Fibroblast of skin of left biceps (primary cell): ENCODE measurements at regions not wholly inside any gene's neighbourhood (a gene's known extent, or its start where the extent isn't known, plus 50 kb on each side); places are given as distances from the start of the nearest gene placed in this dataset.

Source experiments
- DNase-seq, 2 experiments: peaks; one replicate each; pipeline ENCODE4 v3.0.0-alpha.2; 2013; ENCODE audit warnings: low read depth in 2 of 2

GRCh38 chr3:18630295-18630694 is 205.2 kb upstream of the SATB1 start:
- no peak for DNase-seq

- DNase-seq, result no peak
These were observed 199.9 kb upstream of the SATB1 start for GRCh38 chr3:18625085-18625484.

DNA sequence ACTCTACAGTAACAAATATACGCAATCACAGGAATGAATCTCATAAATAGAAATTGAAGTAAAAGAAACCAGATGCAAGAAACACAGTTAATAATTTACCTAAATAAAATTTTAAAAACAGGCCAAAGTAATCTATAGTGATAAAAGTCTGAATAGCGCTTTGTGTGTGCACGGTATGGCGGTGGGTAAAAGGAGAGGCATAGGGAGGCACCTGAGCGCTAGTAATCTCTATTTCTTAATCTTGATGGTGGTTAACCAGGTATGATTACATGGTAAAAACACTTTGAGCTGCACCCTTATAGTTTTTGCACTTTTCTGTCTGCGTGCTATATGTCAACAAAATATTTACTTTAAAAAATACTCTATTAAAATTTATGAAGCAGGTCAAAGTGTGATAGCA is 198.1 kb upstream of the SATB1 start:
- no peak for DNase-seq

DNA sequence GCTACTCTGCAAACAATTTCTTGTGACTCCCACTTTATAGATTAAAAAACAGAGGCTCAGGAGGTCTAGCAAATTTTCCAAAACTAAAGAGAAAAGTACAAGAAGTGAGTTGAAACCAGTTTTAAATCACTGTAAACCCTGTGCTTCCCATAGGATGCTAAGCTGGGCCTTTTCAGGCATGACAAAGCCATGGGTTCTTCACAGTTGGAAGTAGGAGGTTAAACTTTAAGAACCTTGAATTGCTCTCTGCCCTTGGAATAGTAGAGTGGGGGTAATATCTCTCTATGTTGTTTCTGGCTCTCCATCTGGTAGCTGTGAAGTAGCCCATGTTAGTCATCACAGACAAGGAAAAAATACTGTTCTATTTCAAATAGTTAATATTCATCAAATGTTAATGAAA is 193.6 kb upstream of the SATB1 start:
- no peak for DNase-seq

- DNase-seq, result no peak
These were observed 186.9 kb upstream of the SATB1 start for GRCh38 chr3:18611991-18612390.

GRCh38 chr3:18609187-18609586 is 184.0 kb upstream of the SATB1 start:
- no peak for DNase-seq

GRCh38 chr3:18597919-18598318 is 172.8 kb upstream of the SATB1 start:
- DNase-seq, result no peak

DNA sequence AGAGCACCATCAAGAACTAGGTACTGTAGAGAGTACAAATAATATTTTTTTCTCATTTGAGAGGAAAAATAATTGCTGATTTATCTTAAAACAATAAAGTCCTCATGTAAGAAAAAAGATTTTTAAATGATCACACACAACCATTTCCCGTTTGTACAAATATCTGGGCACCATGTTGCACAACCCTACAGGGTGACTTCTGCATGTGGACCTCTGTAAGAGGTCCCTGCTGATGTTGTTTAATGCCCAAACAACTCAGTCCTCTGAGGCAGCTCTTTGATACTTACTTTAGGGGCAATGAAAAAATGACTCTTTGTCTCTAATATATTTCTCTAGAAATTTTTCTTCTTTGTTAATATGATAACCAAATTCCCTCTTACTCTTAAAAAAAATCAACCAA is 168.1 kb upstream of the SATB1 start:
- DNase-seq, result no peak

- no peak for DNase-seq
These were observed 166.0 kb upstream of the SATB1 start for GRCh38 chr3:18591120-18591519.

DNA sequence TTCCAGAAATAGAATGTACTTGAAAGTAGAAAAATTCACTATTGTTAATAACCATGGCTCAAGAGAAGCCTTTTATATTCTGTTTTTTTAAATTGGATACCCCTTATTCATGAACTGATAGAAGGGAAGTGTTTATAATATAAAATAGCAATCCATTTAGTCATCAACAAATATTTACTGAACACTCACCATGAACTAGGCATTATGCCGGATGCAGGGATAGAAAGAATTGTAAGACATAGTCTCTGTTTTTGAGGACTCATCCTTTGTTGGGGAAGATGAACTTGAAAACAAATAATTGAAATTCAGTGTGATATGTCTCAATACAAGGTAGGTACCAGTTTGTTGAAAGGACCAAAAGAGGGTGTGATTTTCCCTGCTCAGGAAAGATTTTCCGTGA is 160.9 kb upstream of the SATB1 start:
- no peak for DNase-seq

- DNase-seq, result no peak
These were observed 160.1 kb upstream of the SATB1 start for GRCh38 chr3:18585004-18585968.

- no peak for DNase-seq
These were observed 155.1 kb upstream of the SATB1 start for GRCh38 chr3:18580268-18580667.

- no peak for DNase-seq
These were observed 154.5 kb upstream of the SATB1 start for GRCh38 chr3:18579661-18580060.

DNA sequence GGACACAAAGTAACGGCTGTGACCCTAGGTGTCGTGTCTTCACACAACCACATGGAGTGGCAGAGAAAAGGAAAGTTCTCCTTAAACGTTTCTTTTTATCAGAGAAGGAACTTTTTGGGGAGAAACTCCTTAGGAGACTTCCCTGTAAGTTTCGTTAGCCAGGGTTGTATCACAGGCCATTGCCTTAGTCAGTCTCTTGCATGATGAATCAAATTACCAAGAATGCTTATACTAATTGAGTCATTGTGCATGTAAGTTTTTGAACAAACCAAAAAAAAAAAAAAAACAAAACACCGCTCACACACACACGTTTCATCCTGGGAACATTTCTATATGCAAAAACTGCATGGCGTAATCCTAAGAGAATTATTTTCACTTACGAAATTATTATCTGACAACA is 150.4 kb upstream of the SATB1 start:
- no peak for DNase-seq

GRCh38 chr3:18572809-18573208 is 147.7 kb upstream of the SATB1 start:
- no peak for DNase-seq

GRCh38 chr3:18567293-18567692 is 142.2 kb upstream of the SATB1 start:
- no peak for DNase-seq

DNA sequence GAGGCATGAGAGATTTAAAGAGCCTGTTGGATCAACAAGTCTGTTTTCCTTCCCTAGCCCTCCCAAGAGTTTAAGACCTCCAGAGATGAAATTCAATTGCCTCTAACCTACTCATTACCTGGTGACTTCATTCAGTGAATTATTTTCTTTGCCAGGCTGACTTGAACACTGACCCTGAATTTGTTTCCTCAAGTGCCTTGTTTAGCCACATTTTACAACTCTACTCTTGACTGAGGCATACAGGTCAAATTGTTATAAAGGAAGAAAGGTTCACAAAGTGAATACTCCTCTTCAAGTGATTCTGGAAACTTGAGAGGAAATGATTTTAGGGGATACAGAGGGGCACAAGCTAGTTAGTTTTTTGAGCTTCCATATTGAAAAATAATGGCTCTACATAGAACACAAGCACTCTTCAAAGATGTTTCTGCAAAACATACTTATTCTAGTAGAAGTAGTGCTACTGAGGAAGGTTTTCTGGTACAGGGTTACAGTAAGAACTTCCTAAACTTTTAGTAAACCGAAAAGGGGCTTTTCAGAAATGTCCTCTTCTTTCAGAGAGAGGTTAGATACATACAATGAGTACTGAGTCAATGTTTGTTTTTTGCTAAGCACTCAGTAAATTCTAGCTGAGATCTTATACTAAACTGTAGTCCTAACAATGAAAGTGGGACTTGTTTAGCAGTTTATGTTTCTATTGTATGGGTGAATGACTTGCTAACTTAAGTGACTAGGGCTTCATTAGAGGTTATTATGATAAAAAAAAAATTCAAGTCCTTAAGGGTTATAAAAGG is 137.4 kb upstream of the SATB1 start:
- DNase-seq, result no peak

DNA sequence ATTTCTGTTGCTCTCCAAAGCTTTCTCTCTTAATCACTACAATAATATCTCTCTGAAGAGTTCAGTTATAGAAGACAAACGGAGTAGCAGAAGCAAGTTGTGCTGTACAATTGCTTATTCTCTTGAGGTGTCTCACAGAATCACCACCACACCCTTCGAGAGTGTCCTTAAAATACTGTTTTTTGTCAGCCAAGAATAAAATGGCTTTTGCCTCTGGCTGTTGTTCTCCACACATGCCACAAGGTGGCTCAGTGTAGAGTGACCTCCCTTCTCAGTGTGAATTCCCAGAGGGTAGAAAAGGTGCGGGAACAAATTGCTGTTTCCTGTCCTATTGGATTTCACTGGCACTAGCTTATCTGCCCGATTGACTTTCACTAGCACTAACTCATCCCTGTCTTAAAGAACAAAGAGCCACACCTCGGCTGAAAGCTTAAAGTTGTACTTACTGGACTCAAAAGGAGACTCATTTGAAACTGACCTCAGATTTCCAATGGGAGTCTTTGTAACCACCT is 134.2 kb upstream of the SATB1 start:
- no peak for DNase-seq

- DNase-seq, result no peak
These were observed 133.4 kb upstream of the SATB1 start for GRCh38 chr3:18558507-18558906.

GRCh38 chr3:18557216-18557615 is 132.1 kb upstream of the SATB1 start:
- no peak for DNase-seq

- DNase-seq, result no peak
These were observed 131.5 kb upstream of the SATB1 start for GRCh38 chr3:18556503-18557135.

DNA sequence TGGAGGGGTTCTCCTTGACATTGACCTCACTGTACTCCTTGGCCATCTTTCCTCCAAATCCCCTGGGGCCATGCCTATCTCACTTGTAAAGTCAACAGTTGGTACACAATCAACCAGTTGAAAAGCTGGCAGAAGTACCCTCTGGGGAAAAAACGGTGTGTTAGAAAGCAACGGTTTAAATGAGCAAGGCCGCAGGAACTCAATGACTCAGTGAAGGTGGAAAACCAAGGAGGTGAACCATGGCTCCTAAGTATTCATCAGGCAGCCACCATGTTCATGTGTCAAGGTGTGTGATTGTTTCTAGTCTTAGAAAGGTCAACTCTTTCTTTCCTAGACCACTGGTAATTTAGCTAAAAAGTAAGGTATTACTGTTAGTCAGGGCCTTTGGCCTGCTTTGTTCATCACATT is 130.9 kb upstream of the SATB1 start:
- no peak for DNase-seq
